Liver (tissue), 7 donors: ENCODE measurements at regions not wholly inside any gene's neighbourhood (a gene's known extent, or its start where the extent isn't known, plus 50 kb on each side); places are given as distances from the start of the nearest gene placed in this dataset.

ENCODE experiments used
- DNase-seq: peaks from one replicate; pipeline ENCODE4 v3.0.0-alpha.2; 2017; ENCODE audit warnings: low spot score
- H3K27ac ChIP-seq, 2 donors: one replicate each; pipeline ENCODE4 v1.7.0; 2013; ENCODE audit warnings: inconsistent platforms in 2 of 2, low read length in 2 of 2, control low read depth in 1 of 2, low read depth in 1 of 2, mild to moderate bottlenecking in 1 of 2
- H3K27me3 ChIP-seq, 4 donors: one replicate each; pipeline versions ENCODE4 v1.6.1 to v1.7.0; 2013; ENCODE audit warnings: low read length in 3 of 4, inconsistent platforms in 1 of 4, mild to moderate bottlenecking in 1 of 4, moderate library complexity in 1 of 4; ENCODE audit not compliant: control insufficient read depth in 4 of 4, insufficient read depth in 4 of 4
- H3K36me3 ChIP-seq, 4 donors: one replicate each; pipeline versions ENCODE4 v1.6.1 to v1.7.0; 2013; ENCODE audit warnings: low read length in 3 of 4, mild to moderate bottlenecking in 3 of 4, low read depth in 1 of 4, moderate library complexity in 1 of 4; ENCODE audit not compliant: control insufficient read depth in 4 of 4, insufficient read depth in 3 of 4
- H3K4me1 ChIP-seq, 4 donors: one replicate each; pipeline versions ENCODE4 v1.6.1 to v1.7.0; 2013; ENCODE audit warnings: low read length in 3 of 4, mild to moderate bottlenecking in 3 of 4, moderate library complexity in 1 of 4; ENCODE audit not compliant: control insufficient read depth in 4 of 4, insufficient read depth in 4 of 4
- H3K4me3 ChIP-seq, 3 donors: one replicate each; pipeline versions ENCODE4 v1.6.1 to v1.7.0; 2013; ENCODE audit warnings: low read length in 3 of 3, control low read depth in 1 of 3, low read depth in 1 of 3, mild to moderate bottlenecking in 1 of 3
- H3K9ac ChIP-seq, 2 donors: one replicate each; pipeline ENCODE4 v1.7.0; 2013; ENCODE audit warnings: low read length in 2 of 2, mild to moderate bottlenecking in 2 of 2, moderate library complexity in 2 of 2, control low read depth in 1 of 2, low read depth in 1 of 2
- H3K9me3 ChIP-seq, 4 donors: one replicate each; pipeline versions ENCODE4 v1.6.1 to v1.7.0; 2013; ENCODE audit warnings: low read length in 3 of 4; ENCODE audit not compliant: control insufficient read depth in 4 of 4
- ATF3 ChIP-seq: IDR thresholded peaks from 2 replicates; pipeline ENCODE4 v1.6.1; 2016; ENCODE audit warnings: antibody characterized with exemption
- CTCF ChIP-seq: fragments of 150-350 bp; IDR thresholded peaks from 2 replicates; pipeline ENCODE4 v1.5.1; 2017; ENCODE audit warnings: improper control_type of control experiment, low read depth, low read length; ENCODE audit not compliant: missing input control
- EGR1 ChIP-seq, 2 donors: IDR thresholded peaks; 2 replicates each; pipeline ENCODE4 v1.6.1; 2016 to 2018; ENCODE audit warnings: antibody characterized with exemption in 2 of 2, low read depth in 2 of 2
- FOXA1 ChIP-seq: IDR thresholded peaks from 2 replicates; pipeline ENCODE4 v1.6.1; 2016; ENCODE audit warnings: antibody characterized with exemption
- FOXA2 ChIP-seq: IDR thresholded peaks from 2 replicates; pipeline ENCODE4 v1.6.1; 2016; ENCODE audit warnings: antibody characterized with exemption
- GABPA ChIP-seq, 2 donors: IDR thresholded peaks in 1 of 2; conservative IDR thresholded peaks in 1 of 2; 2 replicates each; pipeline ENCODE4 v1.6.1; 2016; ENCODE audit warnings: antibody characterized with exemption in 2 of 2, mild to moderate bottlenecking in 1 of 2, moderate library complexity in 1 of 2
- HNF4A ChIP-seq, 2 donors: conservative IDR thresholded peaks; 2 replicates each; pipeline ENCODE4 v1.6.1; 2016; ENCODE audit warnings: antibody characterized with exemption in 2 of 2, mild to moderate bottlenecking in 2 of 2
- HNF4G ChIP-seq: IDR thresholded peaks from 2 replicates; pipeline ENCODE4 v1.6.1; 2016; ENCODE audit warnings: antibody characterized with exemption
- JUND ChIP-seq, 2 donors: IDR thresholded peaks; 2 replicates each; pipeline ENCODE4 v1.6.1; 2016; ENCODE audit warnings: antibody characterized with exemption in 2 of 2
- MAX ChIP-seq: IDR thresholded peaks from 2 replicates; pipeline ENCODE4 v1.6.1; 2016; ENCODE audit warnings: antibody characterized with exemption
- NR2F2 ChIP-seq: IDR thresholded peaks from 2 replicates; pipeline ENCODE4 v1.6.1; 2016; ENCODE audit warnings: antibody characterized with exemption
- RAD21 ChIP-seq, 2 donors: IDR thresholded peaks; 2 replicates each; pipeline ENCODE4 v1.6.1; 2016; ENCODE audit warnings: antibody characterized with exemption in 2 of 2, mild to moderate bottlenecking in 2 of 2
- RXRA ChIP-seq, 2 donors: IDR thresholded peaks; 2 replicates each; pipeline ENCODE4 v1.6.1; 2017 to 2018; ENCODE audit warnings: antibody characterized with exemption in 2 of 2, mild to moderate bottlenecking in 1 of 2
- SP1 ChIP-seq: IDR thresholded peaks from 2 replicates; pipeline ENCODE4 v1.6.1; 2018; ENCODE audit warnings: antibody characterized with exemption, mild to moderate bottlenecking
- TAF1 ChIP-seq: conservative IDR thresholded peaks from 2 replicates; pipeline ENCODE4 v1.6.1; 2016; ENCODE audit warnings: antibody characterized with exemption, mild to moderate bottlenecking
- YY1 ChIP-seq: IDR thresholded peaks from 2 replicates; pipeline ENCODE4 v1.6.1; 2016; ENCODE audit warnings: antibody characterized with exemption, mild to moderate bottlenecking
- TF ChIP-seq, protein P1 (sequence below): IDR thresholded peaks from 2 replicates; pipeline ENCODE4 v1.6.1; 2016; ENCODE audit warnings: antibody characterized with exemption
- TF ChIP-seq, protein P2 (sequence below): IDR thresholded peaks from 2 replicates; pipeline ENCODE4 v1.6.1; 2016; ENCODE audit warnings: antibody characterized with exemption, mild to moderate bottlenecking
- donor health status: healthy.
- donor health status: healthy.
- donor health status: healthy.
- donor health status: healthy.

DNA sequence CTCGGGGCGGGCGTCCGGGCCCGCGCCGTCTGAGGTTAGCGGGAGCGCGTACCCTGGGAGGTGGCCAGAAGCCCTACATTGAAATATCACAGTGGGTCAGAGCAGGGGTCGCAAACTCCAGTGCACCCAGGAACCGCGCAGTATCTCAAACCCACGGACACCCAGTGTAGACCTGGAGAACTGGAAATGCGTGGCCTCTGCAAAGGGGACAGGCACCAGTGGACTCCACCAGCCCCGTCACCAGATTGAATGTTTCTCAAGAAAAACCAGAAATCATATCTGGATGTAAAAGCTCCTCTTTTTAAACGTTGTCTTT is 117.6 kb upstream of the SMIM23 start (continued):
- no peak for TF ChIP-seq CTCF

GRCh38 chr5:171669571-171669970 is 116.0 kb upstream of the SMIM23 start:
- Histone ChIP-seq H3K4me3 (no peak overlapping the region), H3K9me3 (no peaks in the 10 kb centered on the region), H3K27ac (no peak overlapping the region), H3K36me3 (no peaks in the 10 kb centered on the region), H3K27me3 (no peaks in the 10 kb centered on the region), H3K9ac (no peak overlapping the region), H3K4me1 (no peaks in the 10 kb centered on the region)
- TF ChIP-seq, protein P1, sequence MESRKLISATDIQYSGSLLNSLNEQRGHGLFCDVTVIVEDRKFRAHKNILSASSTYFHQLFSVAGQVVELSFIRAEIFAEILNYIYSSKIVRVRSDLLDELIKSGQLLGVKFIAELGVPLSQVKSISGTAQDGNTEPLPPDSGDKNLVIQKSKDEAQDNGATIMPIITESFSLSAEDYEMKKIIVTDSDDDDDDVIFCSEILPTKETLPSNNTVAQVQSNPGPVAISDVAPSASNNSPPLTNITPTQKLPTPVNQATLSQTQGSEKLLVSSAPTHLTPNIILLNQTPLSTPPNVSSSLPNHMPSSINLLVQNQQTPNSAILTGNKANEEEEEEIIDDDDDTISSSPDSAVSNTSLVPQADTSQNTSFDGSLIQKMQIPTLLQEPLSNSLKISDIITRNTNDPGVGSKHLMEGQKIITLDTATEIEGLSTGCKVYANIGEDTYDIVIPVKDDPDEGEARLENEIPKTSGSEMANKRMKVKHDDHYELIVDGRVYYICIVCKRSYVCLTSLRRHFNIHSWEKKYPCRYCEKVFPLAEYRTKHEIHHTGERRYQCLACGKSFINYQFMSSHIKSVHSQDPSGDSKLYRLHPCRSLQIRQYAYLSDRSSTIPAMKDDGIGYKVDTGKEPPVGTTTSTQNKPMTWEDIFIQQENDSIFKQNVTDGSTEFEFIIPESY: no peak
- no peak for TF ChIP-seq NR2F2
- TF ChIP-seq SP1: no peak
- TF ChIP-seq CTCF: no peak
- TF ChIP-seq MAX: no peak
- TF ChIP-seq, protein P2, sequence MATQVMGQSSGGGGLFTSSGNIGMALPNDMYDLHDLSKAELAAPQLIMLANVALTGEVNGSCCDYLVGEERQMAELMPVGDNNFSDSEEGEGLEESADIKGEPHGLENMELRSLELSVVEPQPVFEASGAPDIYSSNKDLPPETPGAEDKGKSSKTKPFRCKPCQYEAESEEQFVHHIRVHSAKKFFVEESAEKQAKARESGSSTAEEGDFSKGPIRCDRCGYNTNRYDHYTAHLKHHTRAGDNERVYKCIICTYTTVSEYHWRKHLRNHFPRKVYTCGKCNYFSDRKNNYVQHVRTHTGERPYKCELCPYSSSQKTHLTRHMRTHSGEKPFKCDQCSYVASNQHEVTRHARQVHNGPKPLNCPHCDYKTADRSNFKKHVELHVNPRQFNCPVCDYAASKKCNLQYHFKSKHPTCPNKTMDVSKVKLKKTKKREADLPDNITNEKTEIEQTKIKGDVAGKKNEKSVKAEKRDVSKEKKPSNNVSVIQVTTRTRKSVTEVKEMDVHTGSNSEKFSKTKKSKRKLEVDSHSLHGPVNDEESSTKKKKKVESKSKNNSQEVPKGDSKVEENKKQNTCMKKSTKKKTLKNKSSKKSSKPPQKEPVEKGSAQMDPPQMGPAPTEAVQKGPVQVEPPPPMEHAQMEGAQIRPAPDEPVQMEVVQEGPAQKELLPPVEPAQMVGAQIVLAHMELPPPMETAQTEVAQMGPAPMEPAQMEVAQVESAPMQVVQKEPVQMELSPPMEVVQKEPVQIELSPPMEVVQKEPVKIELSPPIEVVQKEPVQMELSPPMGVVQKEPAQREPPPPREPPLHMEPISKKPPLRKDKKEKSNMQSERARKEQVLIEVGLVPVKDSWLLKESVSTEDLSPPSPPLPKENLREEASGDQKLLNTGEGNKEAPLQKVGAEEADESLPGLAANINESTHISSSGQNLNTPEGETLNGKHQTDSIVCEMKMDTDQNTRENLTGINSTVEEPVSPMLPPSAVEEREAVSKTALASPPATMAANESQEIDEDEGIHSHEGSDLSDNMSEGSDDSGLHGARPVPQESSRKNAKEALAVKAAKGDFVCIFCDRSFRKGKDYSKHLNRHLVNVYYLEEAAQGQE: no peak
- TF ChIP-seq YY1: no peak
- no peak for TF ChIP-seq HNF4A (conservative IDR thresholded peaks at IDR 0.05)
- no peak for TF ChIP-seq TAF1
- TF ChIP-seq FOXA2: no peak
- TF ChIP-seq JUND (IDR thresholded peaks at IDR 0.05): no peak
- TF ChIP-seq EGR1 (IDR thresholded peaks at IDR 0.05; ENCODE audit: low read depth in 2 of 2): no peak
- no peak for TF ChIP-seq ATF3
- TF ChIP-seq RXRA (IDR thresholded peaks at IDR 0.05): no peak
- TF ChIP-seq HNF4G: no peak
- TF ChIP-seq GABPA (IDR thresholded peaks at IDR 0.05 in 1 of 2, conservative IDR thresholded peaks at IDR 0.05 in 1 of 2): no peak
- TF ChIP-seq RAD21 (IDR thresholded peaks at IDR 0.05): no peak
- TF ChIP-seq FOXA1: no peak
- DNase-seq: no peak
